NCI-H2227 treated with DMSO at 0.1 percent for 48 hours (cell line): ENCODE measurements at regions not wholly inside any gene's neighbourhood (a gene's known extent, or its start where the extent isn't known, plus 50 kb on each side); places are given as distances from the start of the nearest gene placed in this dataset.
A peak's percentile ranks its signal among the peaks of the same experiment; 100 is the strongest.

Experiments
- DNase-seq: peaks from one replicate; lab custom pipeline; 2025; lab: John Stamatoyannopoulos, UW

GRCh38 chr2:146893500-146894041, 951.3 kb upstream of the ACVR2A start:
- no peak for DNase-seq

DNA sequence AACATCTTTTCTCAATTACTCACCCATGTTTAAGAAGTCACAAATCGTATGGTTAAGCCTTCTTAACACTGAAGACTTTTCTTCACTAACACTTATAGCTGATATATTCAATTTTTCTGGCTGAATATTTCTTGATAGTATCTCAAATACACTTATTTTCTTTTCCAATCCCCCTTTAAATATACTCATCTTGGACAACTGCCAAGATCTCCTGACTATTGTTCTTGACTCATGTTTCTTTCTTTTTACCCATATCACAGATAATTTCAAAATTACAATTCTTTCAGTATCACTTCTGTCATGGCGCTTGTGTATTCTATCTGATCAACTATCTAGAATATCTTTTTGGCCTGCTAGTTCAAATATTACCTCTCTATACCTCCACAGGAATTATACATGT, 954.3 kb upstream of the ACVR2A start:
- DNase-seq = no peak

GRCh38 chr2:146879882-146880281, 964.9 kb upstream of the ACVR2A start:
- no peak for DNase-seq

- DNase-seq = no peak
Measured at GRCh38 chr2:146874260-146874658, 970.6 kb upstream of the ACVR2A start.

DNA sequence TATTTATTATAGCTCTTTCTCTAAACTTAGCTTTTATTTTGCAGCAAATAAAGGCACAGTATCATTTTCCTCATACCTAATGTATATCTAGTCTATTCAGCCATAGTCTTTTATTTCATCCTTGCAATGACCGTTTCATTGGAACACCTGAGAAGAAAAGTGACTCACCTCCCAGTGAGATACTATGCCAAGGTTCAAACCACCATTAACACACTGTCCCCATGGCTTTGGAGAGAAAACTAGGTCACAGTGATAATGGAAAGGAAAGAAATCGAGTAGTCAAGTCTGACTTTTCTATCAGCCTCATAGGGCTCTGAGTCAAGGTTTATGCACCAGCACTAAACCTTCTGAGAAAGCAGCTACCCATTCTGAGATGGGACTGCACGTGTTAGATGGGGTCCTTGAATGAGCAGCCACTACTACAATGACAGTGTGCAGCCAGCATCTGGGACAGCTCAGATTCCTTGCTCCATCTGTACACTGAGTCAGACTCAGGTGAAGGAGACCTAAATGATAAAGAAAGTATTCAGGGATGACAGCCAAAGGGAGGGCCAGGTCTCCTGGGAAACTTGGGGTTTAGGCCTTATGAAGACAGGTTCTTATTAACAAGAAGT, 971.1 kb upstream of the ACVR2A start:
- no peak for DNase-seq

DNA sequence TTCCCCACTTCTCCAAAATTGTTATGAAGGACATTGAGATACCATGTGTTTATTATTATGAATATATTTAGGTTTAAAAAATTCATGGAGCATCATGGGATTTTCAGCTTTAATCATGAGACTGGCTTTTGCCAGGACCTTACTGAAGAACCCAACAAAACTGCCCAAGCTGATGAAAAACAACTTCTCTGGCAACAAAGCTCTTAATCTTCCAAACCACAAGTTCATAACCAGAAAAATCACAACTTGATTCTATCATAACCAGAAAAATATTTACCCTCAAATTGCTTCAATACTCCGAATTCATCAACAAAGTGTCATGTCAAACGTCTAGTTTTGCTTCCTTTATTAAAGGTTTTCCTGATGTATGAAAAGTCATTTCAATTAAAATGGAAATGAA, 971.8 kb upstream of the ACVR2A start:
- DNase-seq = no peak

- no peak for DNase-seq
Measured at GRCh38 chr2:146870691-146871090, 974.1 kb upstream of the ACVR2A start.

DNA sequence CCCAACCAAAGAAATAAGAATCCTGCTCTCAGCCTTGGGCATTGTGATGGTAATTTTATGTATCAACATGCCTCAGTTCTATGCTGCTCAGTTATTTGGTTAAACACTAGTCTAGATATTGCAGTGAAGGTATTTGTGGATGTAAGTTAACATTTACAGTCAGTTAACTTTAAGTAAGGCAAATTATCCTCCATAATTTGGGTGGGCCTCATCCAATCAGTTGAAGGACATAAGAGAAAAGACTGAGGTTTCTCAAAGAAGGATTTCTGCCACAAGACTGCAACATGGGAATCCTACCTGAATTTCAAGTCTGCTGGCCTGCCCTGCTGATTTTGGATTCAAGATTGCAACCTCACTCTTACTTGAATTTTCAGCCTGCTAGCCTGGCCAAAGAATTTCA, 975.5 kb upstream of the ACVR2A start:
- no peak for DNase-seq

GRCh38 chr2:146868051-146868450, 976.8 kb upstream of the ACVR2A start:
- DNase-seq = no peak

DNA sequence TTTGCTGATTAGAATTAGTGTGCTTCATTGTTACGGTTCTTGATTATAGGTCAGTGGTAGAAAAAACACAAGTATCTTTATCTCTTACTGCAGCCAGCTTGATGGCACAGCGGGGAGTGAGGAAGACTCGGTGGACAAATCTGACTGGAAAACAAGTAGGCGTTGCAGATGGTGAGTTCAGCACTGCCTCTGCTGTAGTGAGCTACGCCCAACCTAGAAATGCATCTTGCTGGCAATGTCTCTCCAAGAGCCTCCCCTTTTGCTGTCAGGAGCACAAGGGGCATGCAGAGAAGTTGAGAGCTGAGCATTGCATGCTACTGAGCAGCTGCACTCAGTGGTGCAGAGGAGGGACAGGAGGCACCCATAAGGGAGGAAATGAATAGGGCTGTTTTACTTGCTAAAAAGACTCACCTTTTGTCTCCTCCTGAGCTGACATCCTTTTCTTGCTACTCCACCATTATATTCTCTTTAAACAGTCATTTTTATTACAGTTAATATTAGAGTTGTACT, 977.3 kb upstream of the ACVR2A start:
- peak; percentile 64 for DNase-seq

DNA sequence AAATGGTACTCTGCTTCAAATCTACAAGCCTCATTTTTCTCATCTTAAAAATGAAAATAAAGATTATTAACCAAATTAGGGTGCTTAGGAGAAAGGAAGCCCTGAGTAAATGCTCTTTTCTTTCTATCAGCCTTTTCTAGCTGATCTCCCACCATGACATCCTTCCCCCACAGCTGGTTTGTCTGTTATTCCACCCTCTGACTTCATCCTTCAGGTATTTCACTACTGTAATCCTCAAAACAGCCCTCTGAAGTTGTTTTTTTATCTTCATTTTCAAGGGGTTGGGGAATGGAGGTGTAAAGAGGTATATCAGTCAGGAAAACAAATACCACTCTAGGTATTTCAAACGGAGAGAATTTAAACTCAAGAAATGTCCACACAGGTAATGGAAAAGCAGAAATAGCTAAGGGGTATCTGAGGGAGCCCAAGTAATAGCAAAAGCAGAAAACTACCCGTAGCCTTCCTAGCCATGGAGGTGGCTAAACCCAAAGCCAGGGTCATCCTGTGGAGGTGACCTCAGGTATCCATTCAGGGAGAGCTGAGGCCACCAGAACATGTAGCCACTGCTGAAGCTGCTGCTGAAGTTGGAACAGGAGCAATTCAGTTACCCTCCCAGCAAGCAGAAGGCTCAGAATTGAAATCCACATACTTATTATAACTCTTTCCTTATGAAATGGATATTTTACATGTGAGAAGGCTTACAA, 990.9 kb upstream of the ACVR2A start:
- no peak for DNase-seq

DNA sequence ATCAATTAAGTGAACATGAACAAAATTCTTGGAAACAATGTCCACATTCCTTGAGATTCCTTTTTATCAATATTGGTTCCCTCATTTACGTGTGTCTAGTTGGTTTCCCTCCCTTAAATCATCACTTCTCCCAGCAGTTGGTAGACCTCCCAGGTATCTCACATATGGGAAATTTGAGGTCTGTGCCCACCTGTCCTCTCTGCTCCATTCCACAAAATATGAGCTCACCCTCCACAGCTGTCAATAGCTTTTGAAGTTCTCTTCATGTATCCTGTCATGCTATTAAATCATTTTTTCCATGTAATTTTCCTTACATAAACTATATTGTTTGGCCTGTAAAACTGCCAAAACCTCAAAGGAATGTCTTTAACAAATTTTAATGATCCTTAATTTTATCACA, 992.2 kb upstream of the ACVR2A start:
- no peak for DNase-seq

GRCh38 chr2:146850746-146851145, 994.1 kb upstream of the ACVR2A start:
- DNase-seq = no peak

GRCh38 chr2:146847846-146848245, 997.0 kb upstream of the ACVR2A start:
- DNase-seq = no peak

DNA sequence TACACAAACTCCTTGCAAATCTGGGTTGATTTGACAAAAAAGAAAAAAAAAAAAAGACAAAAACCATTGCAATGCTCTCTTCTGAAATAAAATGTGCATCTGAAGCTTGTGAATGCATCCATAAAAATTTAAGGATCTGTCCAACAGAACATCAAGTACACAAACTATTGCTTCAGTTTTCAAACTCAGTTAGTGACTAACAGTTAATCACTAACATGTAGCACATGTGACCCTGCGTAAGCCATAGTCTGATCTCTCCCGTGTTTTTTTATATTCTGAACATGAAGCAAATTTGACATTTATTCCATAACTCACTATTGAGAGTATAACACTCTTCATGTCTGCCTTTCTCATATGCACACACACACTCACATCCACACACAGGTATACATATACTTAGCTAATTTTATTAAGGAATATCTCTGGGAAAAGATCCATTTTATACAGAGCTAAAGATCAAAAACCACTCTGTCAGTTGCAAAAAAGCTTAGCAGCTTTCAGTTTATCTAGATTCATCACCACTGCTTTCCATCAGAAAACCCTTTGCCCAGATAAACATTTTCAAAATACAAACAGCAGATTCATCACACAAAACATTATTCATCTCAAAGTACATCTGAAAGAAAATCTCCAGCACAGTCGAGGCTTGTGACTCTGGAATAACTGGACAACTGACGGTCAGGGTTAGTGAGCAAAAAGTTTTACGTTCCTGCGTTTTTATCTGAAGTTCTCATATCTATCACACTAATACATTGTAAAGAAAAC, 1000.4 kb upstream of the ACVR2A start:
- no peak for DNase-seq

DNA sequence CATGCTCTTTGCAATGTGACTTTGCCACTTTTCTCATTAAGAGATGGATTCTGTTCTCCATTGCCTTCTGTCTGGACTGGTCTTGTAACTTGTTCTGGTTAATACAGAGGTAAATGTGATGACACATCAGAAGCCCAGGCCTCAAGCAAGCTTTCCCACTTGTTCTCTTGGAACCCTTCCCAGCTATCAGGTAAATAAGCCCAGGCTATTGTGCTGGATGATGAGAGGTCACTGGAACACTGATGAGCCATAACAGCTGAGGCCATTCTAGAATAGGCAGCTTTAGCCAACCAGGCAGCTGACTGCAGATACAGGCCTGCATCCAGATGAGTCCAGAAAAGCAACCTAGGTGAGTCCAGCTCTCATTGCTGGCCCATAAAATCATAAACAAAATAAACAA, 1007.0 kb upstream of the ACVR2A start:
- no peak for DNase-seq

- no peak for DNase-seq
Measured at GRCh38 chr2:146826388-146826787, 1018.4 kb upstream of the ACVR2A start.

GRCh38 chr2:146821836-146822316, 1023.0 kb upstream of the ACVR2A start:
- no peak for DNase-seq

DNA sequence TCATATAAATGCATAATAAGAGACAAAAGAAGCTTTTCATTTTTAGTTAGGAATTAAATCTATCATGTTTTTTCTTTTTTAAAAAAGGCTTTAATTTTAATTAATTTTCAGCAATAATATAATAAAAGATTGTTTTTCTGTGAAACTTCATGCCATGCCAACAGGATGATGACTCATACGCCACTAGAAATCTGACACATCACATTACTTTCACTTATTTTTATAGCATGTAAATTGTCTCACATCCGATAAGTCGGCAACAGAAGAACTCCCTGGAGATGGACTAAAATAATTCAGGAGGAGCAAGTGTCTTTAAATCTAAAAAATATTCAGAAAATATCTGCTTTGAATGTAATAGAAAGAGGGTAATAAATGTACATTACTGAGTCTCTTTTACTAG, 1024.2 kb upstream of the ACVR2A start:
- no peak for DNase-seq

- no peak for DNase-seq
Measured at GRCh38 chr2:146818122-146818521, 1026.7 kb upstream of the ACVR2A start.

- no peak for DNase-seq
Measured at GRCh38 chr2:146817613-146818012, 1027.2 kb upstream of the ACVR2A start.

DNA sequence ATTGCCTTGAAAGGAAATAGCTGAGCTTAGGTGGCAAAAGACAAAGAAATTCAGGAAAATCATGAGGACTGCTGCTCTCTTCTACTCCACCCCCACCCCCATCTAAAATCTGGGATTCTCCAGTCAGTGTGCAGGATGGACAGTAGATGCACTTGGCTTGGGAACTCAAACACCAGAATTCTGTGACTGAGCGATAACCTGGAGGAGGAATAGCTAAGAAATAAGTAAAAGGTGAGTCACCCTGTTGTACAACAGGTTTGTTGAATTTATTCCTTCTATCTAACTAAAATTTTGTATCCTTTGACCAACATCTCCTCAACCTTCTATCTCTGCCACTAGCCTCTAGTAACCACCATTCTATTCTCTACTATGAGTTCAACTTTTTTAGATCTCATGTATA, 1029.9 kb upstream of the ACVR2A start:
- DNase-seq = no peak
